ENCODE measurements at regions not wholly inside any gene's neighbourhood (a gene's known extent, or its start where the extent isn't known, plus 50 kb on each side); places are given as distances from the start of the nearest gene placed in this dataset.
A peak's percentile ranks its signal among the peaks of the same experiment; 100 is the strongest.
"Not testable (repeated sequence)": the region's sequence is repeated elsewhere in the genome, so short reads cannot be mapped to it uniquely, and the experiment has no call there.

GRCh38 chr16:88234421-88235271 is 148.1 kb upstream of the ZNF469 start:
- peak in 1 of 12 donors; percentile 36 for TF ChIP-seq CTCF (IDR thresholded peaks at IDR 0.05)
- not testable (repeated sequence) for TF ChIP-seq POLR2A (IDR thresholded peaks at IDR 0.05)
